ENCODE measurements at regions not wholly inside any gene's neighbourhood (a gene's known extent, or its start where the extent isn't known, plus 50 kb on each side); places are given as distances from the start of the nearest gene placed in this dataset.

- Histone ChIP-seq H3K4me2 (ENCODE audit: control insufficient read depth, extremely low read depth, insufficient read depth, low read depth, low read length) (no peak overlapping the region), H3K27ac (ENCODE audit: control insufficient read depth, insufficient read depth, low read length) (no peak overlapping the region), H3K36me3 (ENCODE audit: control insufficient read depth in 2 of 2, extremely low read depth in 1 of 2, insufficient read depth in 2 of 2, low read length in 2 of 2) (no peaks in the 10 kb centered on the region), H2AFZ (ENCODE audit: control insufficient read depth, low read length) (no peak overlapping the region), H3K9me3 (ENCODE audit: control insufficient read depth, low read depth, low read length) (no peaks in the 10 kb centered on the region), H3K4me3 (ENCODE audit: control insufficient read depth in 2 of 3, extremely low read depth in 1 of 3, insufficient read depth in 2 of 3, low read depth in 1 of 3, low read length in 3 of 3) (no peak overlapping the region), H3K79me2 (ENCODE audit: control insufficient read depth, insufficient read depth, low read length) (no peaks in the 10 kb centered on the region), H3K4me1 (ENCODE audit: control insufficient read depth, extremely low read depth, insufficient read depth, low read length) (no peaks in the 10 kb centered on the region), H3K27me3 (ENCODE audit: control insufficient read depth, extremely low read depth, insufficient read depth, low read length) (peaks cover 3% of the 10 kb centered on the region), H3K9ac (ENCODE audit: control insufficient read depth, extremely low read depth, insufficient read depth, low read length) (no peak overlapping the region), H3K9me1 (ENCODE audit: control insufficient read depth, extremely low read depth, insufficient read depth, low read length) (no peaks in the 10 kb centered on the region), H4K20me1 (ENCODE audit: control insufficient read depth, extremely low read depth, insufficient read depth, low read length) (no peaks in the 10 kb centered on the region)
- FAIRE-seq (no peak), DNase-seq (ENCODE audit: low read depth, low spot score) (no peak)
- dilution Hi-C loops (cut with MboI; ENCODE audit: extremely low pct_ligation_motif_present, low sequenced_read_pairs) = no loop called here
- TF ChIP-seq CTCF (optimal IDR thresholded peaks at IDR 0.05 in 1 of 3, IDR thresholded peaks at IDR 0.05 in 1 of 3, conservative IDR thresholded peaks at IDR 0.05 in 1 of 3; ENCODE audit: extremely low read depth in 1 of 3, insufficient read depth in 2 of 3, low read length in 3 of 3) (no peak), EZH2 (IDR thresholded peaks at IDR 0.05; ENCODE audit: low read length) (no peak)
Measured at GRCh38 chr11:109750964-109751363, 329.0 kb downstream of the C11orf87 start.

- H3K27me3 ChIP-seq (ENCODE audit: control insufficient read depth, extremely low read depth, insufficient read depth, low read length) = peaks cover 3% of the 10 kb centered on the region
- no peak overlapping the region for H3K4me2 ChIP-seq (ENCODE audit: control insufficient read depth, extremely low read depth, insufficient read depth, low read depth, low read length)
- H3K9me3 ChIP-seq (ENCODE audit: control insufficient read depth, low read depth, low read length) = no peaks in the 10 kb centered on the region
- no peak overlapping the region for H3K27ac ChIP-seq (ENCODE audit: control insufficient read depth, insufficient read depth, low read length)
- H3K79me2 ChIP-seq (ENCODE audit: control insufficient read depth, insufficient read depth, low read length) = no peaks in the 10 kb centered on the region
- no peak for TF ChIP-seq CTCF (optimal IDR thresholded peaks at IDR 0.05 in 1 of 3, IDR thresholded peaks at IDR 0.05 in 1 of 3, conservative IDR thresholded peaks at IDR 0.05 in 1 of 3; ENCODE audit: extremely low read depth in 1 of 3, insufficient read depth in 2 of 3, low read length in 3 of 3)
- TF ChIP-seq EZH2 (IDR thresholded peaks at IDR 0.05; ENCODE audit: low read length) = no peak
- H4K20me1 ChIP-seq (ENCODE audit: control insufficient read depth, extremely low read depth, insufficient read depth, low read length) = no peaks in the 10 kb centered on the region
- DNase-seq (ENCODE audit: low read depth, low spot score) (no peak), FAIRE-seq (no peak)
- no peak overlapping the region for H3K4me3 ChIP-seq (ENCODE audit: control insufficient read depth in 2 of 3, extremely low read depth in 1 of 3, insufficient read depth in 2 of 3, low read depth in 1 of 3, low read length in 3 of 3)
- no peaks in the 10 kb centered on the region for H3K36me3 ChIP-seq (ENCODE audit: control insufficient read depth in 2 of 2, extremely low read depth in 1 of 2, insufficient read depth in 2 of 2, low read length in 2 of 2)
- no peak overlapping the region for H2AFZ ChIP-seq (ENCODE audit: control insufficient read depth, low read length)
- H3K9me1 ChIP-seq (ENCODE audit: control insufficient read depth, extremely low read depth, insufficient read depth, low read length) = no peaks in the 10 kb centered on the region
- no peak overlapping the region for H3K9ac ChIP-seq (ENCODE audit: control insufficient read depth, extremely low read depth, insufficient read depth, low read length)
- H3K4me1 ChIP-seq (ENCODE audit: control insufficient read depth, extremely low read depth, insufficient read depth, low read length) = no peaks in the 10 kb centered on the region
- dilution Hi-C loops (cut with MboI; ENCODE audit: extremely low pct_ligation_motif_present, low sequenced_read_pairs) = no loop called here
Measured at GRCh38 chr11:109752212-109752825, 330.3 kb downstream of the C11orf87 start.
